ENCODE measurements at regions not wholly inside any gene's neighbourhood (a gene's known extent, or its start where the extent isn't known, plus 50 kb on each side); places are given as distances from the start of the nearest gene placed in this dataset.
A peak's percentile ranks its signal among the peaks of the same experiment; 100 is the strongest.

DNA sequence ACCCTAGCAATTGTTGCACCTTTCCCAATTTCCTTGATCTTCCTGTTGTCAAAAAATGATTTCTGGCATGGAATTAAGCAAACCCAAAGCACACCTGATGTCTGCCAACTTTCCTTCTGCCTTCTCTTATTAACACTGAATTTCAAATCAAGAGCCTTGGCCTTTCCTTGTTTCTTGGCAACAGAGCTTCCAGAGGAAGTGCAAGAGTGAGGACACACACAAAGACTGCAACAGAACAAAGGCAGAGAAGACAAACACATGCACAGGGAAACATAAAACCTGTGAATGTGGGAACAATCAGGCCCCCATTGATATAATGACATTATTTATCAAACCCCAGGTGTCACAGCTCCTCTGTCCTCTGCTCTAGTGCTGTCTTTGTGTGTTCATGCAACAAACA lies 73.0 kb upstream of the IL6 start:
- H3K9me3 ChIP-seq = no peaks in the 10 kb centered on the region
- ATAC-seq (replicated peaks in 1 of 4) (no peak), DNase-seq (no peak)
- no peak overlapping the region for H3K4me3 ChIP-seq (ENCODE audit: control insufficient read depth in 1 of 2, extremely low read depth in 1 of 2, low read length in 1 of 2)
- CTCF ChIA-PET = interaction anchor here in 1 of 2 donors (0.6 to 1.1 kb wide), 2 partner anchors 73 to 1301 kb away, joined by 3 to 8 read pairs; partner anchors contain the start of gene IL6
- Mint-ChIP-seq H3K9me3 (no peaks in the 10 kb centered on the region), H3K36me3 (no peaks in the 10 kb centered on the region), H3K27me3 (peaks cover 2 to 3% of the 10 kb centered on the region in 2 donors), H3K27ac (no peak overlapping the region), H3K4me3 (no peak overlapping the region), H3K4me1 (peaks cover 0 to 6% (median 0%) of the 10 kb centered on the region in 3 donors)
- H3K27ac ChIP-seq (ENCODE audit: low read length) = no peak overlapping the region
- H3K27me3 ChIP-seq (replicated peaks in 1 of 2; ENCODE audit: control insufficient read depth in 2 of 2, extremely low read depth in 1 of 2, insufficient read depth in 2 of 2, low read length in 1 of 2) = peaks cover 0 to 5% of the 10 kb centered on the region in 2 experiments
- POLR2A ChIA-PET = no interaction called here
- H3K36me3 ChIP-seq (ENCODE audit: control insufficient read depth in 2 of 2, extremely low read depth in 1 of 2, insufficient read depth in 1 of 2, low read length in 1 of 2) = no peaks in the 10 kb centered on the region
- H3K4me1 ChIP-seq (ENCODE audit: control insufficient read depth in 1 of 2, extremely low read depth in 1 of 2, insufficient read depth in 2 of 2, low read length in 2 of 2) = no peaks in the 10 kb centered on the region

DNA sequence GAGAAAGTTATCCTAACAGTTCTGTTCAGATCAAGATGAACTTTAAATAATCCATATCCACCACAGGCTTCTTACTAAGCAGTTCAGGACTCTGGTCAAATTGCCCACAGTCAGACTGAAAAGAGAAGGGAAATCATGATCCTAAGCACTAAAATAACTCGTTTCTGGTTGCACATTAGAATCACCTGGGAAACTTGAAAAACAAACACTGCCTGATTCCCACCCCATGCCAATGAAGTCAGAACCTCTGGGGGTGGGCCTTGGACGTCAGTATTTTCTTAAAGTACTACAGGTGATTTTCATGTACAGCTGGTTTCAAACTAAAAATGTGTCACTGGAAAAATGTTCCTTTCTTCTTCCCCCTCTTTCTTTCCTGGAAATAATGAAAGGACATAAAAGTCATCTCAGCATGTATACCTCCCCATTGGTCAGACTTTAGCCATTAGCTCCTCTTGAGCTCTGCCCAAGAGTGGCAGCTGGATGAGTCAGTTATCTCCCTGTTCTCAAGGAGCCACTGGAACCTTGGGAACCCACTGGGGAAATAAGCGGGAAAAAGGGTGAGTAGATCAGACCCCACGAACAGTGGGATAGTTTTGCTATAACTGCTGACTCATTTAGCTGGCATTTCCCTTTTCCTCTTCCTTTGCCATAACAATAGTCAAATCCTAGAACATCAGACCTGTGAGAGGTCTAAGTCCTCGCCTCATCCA lies 75.3 kb upstream of the IL6 start:
- no peak overlapping the region for H3K4me3 ChIP-seq (ENCODE audit: control insufficient read depth in 1 of 2, extremely low read depth in 1 of 2, low read length in 1 of 2)
- H3K36me3 ChIP-seq (ENCODE audit: control insufficient read depth in 2 of 2, extremely low read depth in 1 of 2, insufficient read depth in 1 of 2, low read length in 1 of 2) = no peaks in the 10 kb centered on the region
- DNase-seq (no peak), ATAC-seq (replicated peaks in 1 of 4) (no peak)
- CTCF ChIA-PET = no interaction called here
- H3K27ac ChIP-seq (ENCODE audit: low read length) = no peak overlapping the region
- peaks cover 3 to 4% of the 10 kb centered on the region in 2 donors for H3K27me3 Mint-ChIP-seq
- H3K4me1 Mint-ChIP-seq = no peaks in the 10 kb centered on the region
- no peak overlapping the region for H3K27ac Mint-ChIP-seq
- no peaks in the 10 kb centered on the region for H3K9me3 ChIP-seq
- peaks cover 0 to 5% of the 10 kb centered on the region in 2 experiments for H3K27me3 ChIP-seq (replicated peaks in 1 of 2; ENCODE audit: control insufficient read depth in 2 of 2, extremely low read depth in 1 of 2, insufficient read depth in 2 of 2, low read length in 1 of 2)
- WGBS (ENCODE audit: insufficient coverage) = 100% methylated on average over 1 of the region's 5 CpGs
- peaks cover 2 to 14% (median 5%) of the 10 kb centered on the region in 3 donors for H3K9me3 Mint-ChIP-seq
- POLR2A ChIA-PET = interaction anchor here in 1 of 2 donors (0.7 kb wide), 1 partner anchor 222 kb away, joined by 3 read pairs; no protein-coding TSS in a partner anchor
- H3K4me3 Mint-ChIP-seq = no peak overlapping the region
- no peaks in the 10 kb centered on the region for H3K4me1 ChIP-seq (ENCODE audit: control insufficient read depth in 1 of 2, extremely low read depth in 1 of 2, insufficient read depth in 2 of 2, low read length in 2 of 2)
- H3K36me3 Mint-ChIP-seq = peaks cover 3% of the 10 kb centered on the region

DNA sequence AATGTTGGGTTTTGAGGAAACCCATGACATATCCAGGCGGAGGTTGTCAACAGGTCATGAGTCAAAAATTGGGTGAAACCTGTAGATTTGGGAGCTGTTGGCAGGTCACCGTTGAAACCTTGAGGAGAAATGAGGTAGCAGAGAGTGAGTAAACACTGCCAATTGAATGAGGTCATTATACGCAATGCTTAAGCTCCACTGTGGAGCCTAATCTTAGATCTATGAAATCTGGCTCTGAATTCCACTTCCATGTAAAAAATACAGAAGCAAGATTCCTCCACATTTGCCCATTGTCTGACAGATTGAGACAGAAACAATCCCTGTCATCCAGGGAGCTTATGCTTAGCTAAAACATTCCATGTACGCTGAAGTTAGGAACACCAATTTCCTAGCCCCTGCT lies 76.0 kb upstream of the IL6 start:
- H3K36me3 Mint-ChIP-seq = peaks cover 3% of the 10 kb centered on the region
- DNase-seq (no peak), ATAC-seq (replicated peaks in 1 of 4) (no peak)
- H3K27ac Mint-ChIP-seq = no peak overlapping the region
- 94% methylated on average over 3 of the region's 4 CpGs for WGBS (ENCODE audit: insufficient coverage)
- Histone ChIP-seq H3K36me3 (ENCODE audit: control insufficient read depth in 2 of 2, extremely low read depth in 1 of 2, insufficient read depth in 1 of 2, low read length in 1 of 2) (no peaks in the 10 kb centered on the region), H3K9me3 (peaks cover 3% of the 10 kb centered on the region), H3K27me3 (replicated peaks in 1 of 2; ENCODE audit: control insufficient read depth in 2 of 2, extremely low read depth in 1 of 2, insufficient read depth in 2 of 2, low read length in 1 of 2) (peaks cover 0 to 5% of the 10 kb centered on the region in 2 experiments), H3K4me3 (ENCODE audit: control insufficient read depth in 1 of 2, extremely low read depth in 1 of 2, low read length in 1 of 2) (no peak overlapping the region), H3K4me1 (ENCODE audit: control insufficient read depth in 1 of 2, extremely low read depth in 1 of 2, insufficient read depth in 2 of 2, low read length in 2 of 2) (no peaks in the 10 kb centered on the region), H3K27ac (ENCODE audit: low read length) (no peak overlapping the region)
- CTCF ChIA-PET = no interaction called here
- H3K9me3 Mint-ChIP-seq = peaks cover 2 to 15% (median 5%) of the 10 kb centered on the region in 3 donors
- no peak overlapping the region for H3K4me3 Mint-ChIP-seq
- H3K27me3 Mint-ChIP-seq = peaks cover 3 to 4% of the 10 kb centered on the region in 2 donors
- POLR2A ChIA-PET = no interaction called here
- H3K4me1 Mint-ChIP-seq = no peaks in the 10 kb centered on the region

DNA sequence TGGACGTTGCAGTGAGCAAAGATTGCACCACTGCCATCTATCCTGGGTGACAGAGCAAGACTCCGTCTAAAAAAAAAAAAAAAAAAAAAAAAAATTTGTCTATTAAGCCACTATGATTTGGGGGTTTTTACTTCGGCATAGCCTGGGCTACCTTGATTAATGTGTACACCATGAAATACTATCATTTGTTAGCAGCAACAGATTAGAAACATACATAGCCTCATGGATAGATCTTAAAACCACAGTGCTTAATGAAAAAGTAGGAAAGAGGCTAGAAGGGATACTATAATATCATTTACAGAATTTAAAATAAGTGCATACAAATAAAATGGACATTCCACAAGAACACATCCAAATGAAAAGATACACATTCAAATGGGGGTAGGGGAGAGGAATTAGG lies 77.3 kb upstream of the IL6 start:
- CTCF ChIA-PET = no interaction called here
- POLR2A ChIA-PET = no interaction called here
- H3K9me3 Mint-ChIP-seq = peaks cover 6 to 21% (median 7%) of the 10 kb centered on the region in 3 donors
- no peak for DNase-seq
- H3K4me3 Mint-ChIP-seq = no peak overlapping the region
- Histone ChIP-seq H3K36me3 (ENCODE audit: control insufficient read depth in 2 of 2, extremely low read depth in 1 of 2, insufficient read depth in 1 of 2, low read length in 1 of 2) (no peaks in the 10 kb centered on the region), H3K9me3 (peaks cover 7% of the 10 kb centered on the region), H3K4me3 (ENCODE audit: control insufficient read depth in 1 of 2, extremely low read depth in 1 of 2, low read length in 1 of 2) (no peak overlapping the region), H3K4me1 (ENCODE audit: control insufficient read depth in 1 of 2, extremely low read depth in 1 of 2, insufficient read depth in 2 of 2, low read length in 2 of 2) (no peaks in the 10 kb centered on the region), H3K27me3 (replicated peaks in 1 of 2; ENCODE audit: control insufficient read depth in 2 of 2, extremely low read depth in 1 of 2, insufficient read depth in 2 of 2, low read length in 1 of 2) (peaks cover 0 to 5% of the 10 kb centered on the region in 2 experiments), H3K27ac (ENCODE audit: low read length) (no peak overlapping the region)
- peaks cover 3% of the 10 kb centered on the region for H3K36me3 Mint-ChIP-seq
- H3K4me1 Mint-ChIP-seq = no peaks in the 10 kb centered on the region
- no peak for ATAC-seq (replicated peaks in 1 of 4)
- H3K27me3 Mint-ChIP-seq = peaks cover 3 to 4% of the 10 kb centered on the region in 2 donors
- no CpG with 5 or more reads among the region's 3 CpGs for WGBS (ENCODE audit: insufficient coverage)
- no peak overlapping the region for H3K27ac Mint-ChIP-seq

DNA sequence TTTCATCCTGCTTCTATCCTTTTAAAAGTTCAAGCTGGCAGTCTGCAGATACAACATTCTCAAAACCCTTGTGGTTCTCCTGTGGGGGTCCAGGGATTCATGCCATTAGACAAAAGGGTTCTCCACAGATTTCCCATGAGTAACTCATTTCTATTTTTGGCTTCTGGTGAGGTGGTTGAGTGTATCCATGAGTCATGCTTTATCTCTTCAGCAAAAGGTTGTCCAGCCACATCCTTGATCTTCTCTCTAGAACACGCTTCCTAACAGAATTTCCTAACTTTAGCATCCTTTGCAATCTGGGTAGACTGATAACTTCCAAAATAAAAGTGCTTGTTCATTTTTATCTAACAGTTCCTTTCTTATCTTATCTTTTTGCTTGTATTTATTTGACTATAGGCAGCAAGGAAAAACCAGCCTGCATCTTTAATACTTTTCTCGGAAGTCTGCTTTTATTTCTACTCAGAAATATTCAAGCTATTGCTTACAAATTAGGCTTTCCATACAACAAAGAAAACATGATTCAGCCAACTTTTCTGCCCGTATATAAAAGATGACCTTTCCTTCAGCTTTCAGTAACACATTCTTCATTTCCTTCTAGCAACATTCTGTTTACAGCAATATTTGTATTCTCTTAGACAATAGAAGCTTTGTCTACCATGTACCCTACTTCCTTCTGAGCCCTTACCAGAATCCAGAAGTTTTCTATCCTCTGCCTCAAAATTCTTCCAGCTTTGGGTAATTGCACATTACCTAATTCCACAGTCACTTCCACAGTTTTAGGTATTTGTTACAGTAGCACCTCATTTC lies 79.3 kb upstream of the IL6 start:
- DNase-seq (no peak), ATAC-seq (replicated peaks in 1 of 4) (no peak)
- no peak overlapping the region for H3K4me3 Mint-ChIP-seq
- Histone ChIP-seq H3K27me3 (replicated peaks in 1 of 2; ENCODE audit: control insufficient read depth in 2 of 2, extremely low read depth in 1 of 2, insufficient read depth in 2 of 2, low read length in 1 of 2) (peaks cover 0 to 5% of the 10 kb centered on the region in 2 experiments), H3K4me1 (ENCODE audit: control insufficient read depth in 1 of 2, extremely low read depth in 1 of 2, insufficient read depth in 2 of 2, low read length in 2 of 2) (no peaks in the 10 kb centered on the region), H3K4me3 (ENCODE audit: control insufficient read depth in 1 of 2, extremely low read depth in 1 of 2, low read length in 1 of 2) (no peak overlapping the region), H3K27ac (ENCODE audit: low read length) (no peak overlapping the region), H3K36me3 (ENCODE audit: control insufficient read depth in 2 of 2, extremely low read depth in 1 of 2, insufficient read depth in 1 of 2, low read length in 1 of 2) (no peaks in the 10 kb centered on the region), H3K9me3 (peaks cover 8% of the 10 kb centered on the region)
- POLR2A ChIA-PET = no interaction called here
- peaks cover 15 to 36% (median 16%) of the 10 kb centered on the region in 3 donors for H3K9me3 Mint-ChIP-seq
- H3K27me3 Mint-ChIP-seq = peaks cover 1 to 4% of the 10 kb centered on the region in 2 donors
- peaks cover 9% of the 10 kb centered on the region for H3K36me3 Mint-ChIP-seq
- H3K27ac Mint-ChIP-seq = no peak overlapping the region
- H3K4me1 Mint-ChIP-seq = no peaks in the 10 kb centered on the region
- 91% methylated on average over 2 of the region's 3 CpGs for WGBS (ENCODE audit: insufficient coverage)
- CTCF ChIA-PET = no interaction called here

DNA sequence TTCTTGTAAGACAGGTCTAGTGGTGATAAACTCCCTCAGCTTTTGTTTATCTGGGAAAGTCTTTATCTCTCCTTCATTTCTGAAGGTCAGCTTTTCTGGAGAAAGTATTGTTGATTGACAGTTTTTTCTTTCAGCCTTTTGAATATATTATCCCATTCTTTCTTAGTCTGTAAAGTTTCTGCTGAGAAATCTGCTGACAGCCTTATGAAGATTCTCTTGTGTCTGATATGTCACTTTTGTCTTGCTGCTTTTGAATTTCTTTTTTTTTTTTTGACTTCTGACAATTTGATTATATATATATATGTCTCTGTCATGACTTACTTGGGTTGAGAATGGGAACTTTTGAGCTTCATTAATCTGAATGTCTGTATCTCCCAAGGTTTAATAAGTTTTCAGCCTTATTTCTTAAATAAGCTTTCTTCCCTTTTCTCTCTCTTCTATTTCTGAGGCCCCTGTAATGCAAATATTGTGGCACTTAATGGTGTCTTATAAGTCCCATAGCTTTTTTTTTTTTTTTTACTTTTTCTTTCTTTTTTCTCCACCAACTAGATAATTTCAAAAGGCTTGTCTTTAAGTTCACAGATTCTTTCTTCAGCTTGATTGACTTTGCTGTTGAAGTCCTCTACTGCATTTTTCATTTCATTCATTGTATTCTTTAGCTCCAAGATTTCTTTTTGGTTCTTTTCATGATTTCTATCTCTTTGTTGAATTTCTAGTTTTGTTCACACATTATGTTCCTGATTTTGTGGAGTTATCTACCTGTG lies 81.4 kb upstream of the IL6 start:
- H3K9me3 ChIP-seq = peaks cover 8% of the 10 kb centered on the region
- no peak overlapping the region for H3K27ac ChIP-seq (ENCODE audit: low read length)
- peaks cover 0 to 5% of the 10 kb centered on the region in 2 experiments for H3K27me3 ChIP-seq (replicated peaks in 1 of 2; ENCODE audit: control insufficient read depth in 2 of 2, extremely low read depth in 1 of 2, insufficient read depth in 2 of 2, low read length in 1 of 2)
- ChIA-PET POLR2A (interaction anchor here in 1 of 2 donors (0.6 kb wide), 1 partner anchor 251 kb away, joined by 4 read pairs; no protein-coding TSS in a partner anchor), CTCF (interaction anchor here (0.6 to 0.9 kb wide), 4 partner anchors 34 to 796 kb away, joined by 3 to 5 read pairs (median 3); no protein-coding TSS in a partner anchor)
- no peak overlapping the region for H3K4me3 Mint-ChIP-seq
- peaks cover 0 to 2% (median 0%) of the 10 kb centered on the region in 3 donors for H3K4me1 Mint-ChIP-seq
- no peak for DNase-seq
- no peaks in the 10 kb centered on the region for H3K4me1 ChIP-seq (ENCODE audit: control insufficient read depth in 1 of 2, extremely low read depth in 1 of 2, insufficient read depth in 2 of 2, low read length in 2 of 2)
- H3K27me3 Mint-ChIP-seq = peaks cover 0 to 6% of the 10 kb centered on the region in 2 donors
- H3K4me3 ChIP-seq (ENCODE audit: control insufficient read depth in 1 of 2, extremely low read depth in 1 of 2, low read length in 1 of 2) = no peak overlapping the region
- no peak for ATAC-seq (replicated peaks in 1 of 4)
- peaks cover 9% of the 10 kb centered on the region for H3K36me3 Mint-ChIP-seq
- H3K9me3 Mint-ChIP-seq = peaks cover 16 to 50% (median 20%) of the 10 kb centered on the region in 3 donors
- H3K27ac Mint-ChIP-seq = peak overlapping the region in 1 of 2 donors; percentile 34
- no peaks in the 10 kb centered on the region for H3K36me3 ChIP-seq (ENCODE audit: control insufficient read depth in 2 of 2, extremely low read depth in 1 of 2, insufficient read depth in 1 of 2, low read length in 1 of 2)
